HEK293 (cell line): ENCODE measurements at regions not wholly inside any gene's neighbourhood (a gene's known extent, or its start where the extent isn't known, plus 50 kb on each side); places are given as distances from the start of the nearest gene placed in this dataset.

Experiments
- HOXC10 ChIP-seq: sonication (generic); formaldehyde crosslinking; IDR thresholded peaks from 2 replicates; pipeline ENCODE4 v1.8.1; 2023; ENCODE audit warnings: mild to moderate bottlenecking, missing genetic modification reagents
- MZF1 ChIP-seq: fragments of 450-650 bp; formaldehyde crosslinking; IDR thresholded peaks from 2 replicates; pipeline ENCODE4 v1.5.1; 2017; ENCODE audit warnings: missing biosample characterization, missing genetic modification characterization, borderline replicate concordance
- ZBTB7A ChIP-seq: fragments of 450-650 bp; formaldehyde crosslinking; IDR thresholded peaks from 2 replicates; pipeline ENCODE4 v1.5.1; 2016; ENCODE audit warnings: low read depth, missing biosample characterization, missing genetic modification characterization
- ZNF239 ChIP-seq: fragments of 450-650 bp; formaldehyde crosslinking; IDR thresholded peaks from 2 replicates; pipeline ENCODE4 v1.5.1; 2016; ENCODE audit warnings: missing biosample characterization, missing genetic modification characterization
- ZNF274 ChIP-seq, 2 experiments: fragments of 200-500 bp in 1 of 2; fragments of 450-650 bp in 1 of 2; sonication (Bioruptor generic) in 1 of 2; formaldehyde crosslinking in 1 of 2; IDR thresholded peaks; 2 replicates each; pipeline versions ENCODE4 v1.5.1 to v1.6.1; 2014 to 2016; ENCODE audit warnings: borderline replicate concordance in 1 of 2, inconsistent platforms in 1 of 2, low read length in 1 of 2, missing biosample characterization in 1 of 2, missing genetic modification characterization in 1 of 2
- ZNF473 ChIP-seq: fragments of 450-650 bp; formaldehyde crosslinking; IDR thresholded peaks from 2 replicates; pipeline ENCODE4 v1.5.1; 2017; ENCODE audit warnings: missing biosample characterization, missing genetic modification characterization
- ZNF792 ChIP-seq: fragments of 450-650 bp; formaldehyde crosslinking; IDR thresholded peaks from 2 replicates; pipeline ENCODE4 v1.5.1; 2016; ENCODE audit warnings: missing biosample characterization, missing genetic modification characterization
- TF ChIP-seq, protein P1 (sequence below): fragments of 450-650 bp; formaldehyde crosslinking; IDR thresholded peaks from 2 replicates; pipeline ENCODE4 v1.5.1; 2016; ENCODE audit warnings: missing biosample characterization, missing genetic modification characterization
- TF ChIP-seq, protein P2 (sequence below): fragments of 450-650 bp; formaldehyde crosslinking; IDR thresholded peaks from 2 replicates; pipeline ENCODE4 v1.5.1; 2016; ENCODE audit warnings: missing biosample characterization, missing genetic modification characterization
- TF ChIP-seq, protein P3 (sequence below): sonication (generic); formaldehyde crosslinking; IDR thresholded peaks from 2 replicates; pipeline ENCODE4 v1.8.1; 2022; ENCODE audit warnings: mild to moderate bottlenecking, moderate library complexity, missing genetic modification reagents

DNA sequence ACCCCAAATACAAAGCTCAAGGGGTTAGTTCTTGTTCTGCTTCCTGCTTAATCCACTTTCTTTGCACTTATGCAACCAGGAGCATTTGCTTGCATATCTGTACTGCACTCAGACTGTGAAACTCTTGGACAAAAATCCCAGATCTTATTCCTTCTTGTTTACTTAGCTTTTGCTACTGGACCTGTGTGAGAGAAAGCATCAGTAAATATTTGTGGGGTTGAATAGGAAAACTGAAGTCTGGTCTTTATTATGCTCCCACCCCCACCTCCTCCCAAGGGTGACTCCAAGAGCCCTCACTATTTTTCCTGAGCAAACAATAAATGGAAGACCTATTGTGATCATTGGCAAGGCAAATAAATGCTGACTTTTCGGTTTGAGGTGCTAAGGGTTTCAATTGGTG is 57.1 kb upstream of the VSTM2A start:
- no peak for TF ChIP-seq ZNF274 (IDR thresholded peaks at IDR 0.05; ENCODE audit: low read length)
- TF ChIP-seq ZNF274 (tag by site-specific recombination; IDR thresholded peaks at IDR 0.05; ENCODE audit: borderline replicate concordance): no peak
- TF ChIP-seq ZNF473 (tag by site-specific recombination): no peak
- TF ChIP-seq, protein P1, sequence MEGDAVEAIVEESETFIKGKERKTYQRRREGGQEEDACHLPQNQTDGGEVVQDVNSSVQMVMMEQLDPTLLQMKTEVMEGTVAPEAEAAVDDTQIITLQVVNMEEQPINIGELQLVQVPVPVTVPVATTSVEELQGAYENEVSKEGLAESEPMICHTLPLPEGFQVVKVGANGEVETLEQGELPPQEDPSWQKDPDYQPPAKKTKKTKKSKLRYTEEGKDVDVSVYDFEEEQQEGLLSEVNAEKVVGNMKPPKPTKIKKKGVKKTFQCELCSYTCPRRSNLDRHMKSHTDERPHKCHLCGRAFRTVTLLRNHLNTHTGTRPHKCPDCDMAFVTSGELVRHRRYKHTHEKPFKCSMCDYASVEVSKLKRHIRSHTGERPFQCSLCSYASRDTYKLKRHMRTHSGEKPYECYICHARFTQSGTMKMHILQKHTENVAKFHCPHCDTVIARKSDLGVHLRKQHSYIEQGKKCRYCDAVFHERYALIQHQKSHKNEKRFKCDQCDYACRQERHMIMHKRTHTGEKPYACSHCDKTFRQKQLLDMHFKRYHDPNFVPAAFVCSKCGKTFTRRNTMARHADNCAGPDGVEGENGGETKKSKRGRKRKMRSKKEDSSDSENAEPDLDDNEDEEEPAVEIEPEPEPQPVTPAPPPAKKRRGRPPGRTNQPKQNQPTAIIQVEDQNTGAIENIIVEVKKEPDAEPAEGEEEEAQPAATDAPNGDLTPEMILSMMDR (tag by site-specific recombination): no peak
- no peak for TF ChIP-seq ZNF239 (tag by site-specific recombination)
- no peak for TF ChIP-seq ZNF792 (tag by site-specific recombination)
- TF ChIP-seq, protein P2, sequence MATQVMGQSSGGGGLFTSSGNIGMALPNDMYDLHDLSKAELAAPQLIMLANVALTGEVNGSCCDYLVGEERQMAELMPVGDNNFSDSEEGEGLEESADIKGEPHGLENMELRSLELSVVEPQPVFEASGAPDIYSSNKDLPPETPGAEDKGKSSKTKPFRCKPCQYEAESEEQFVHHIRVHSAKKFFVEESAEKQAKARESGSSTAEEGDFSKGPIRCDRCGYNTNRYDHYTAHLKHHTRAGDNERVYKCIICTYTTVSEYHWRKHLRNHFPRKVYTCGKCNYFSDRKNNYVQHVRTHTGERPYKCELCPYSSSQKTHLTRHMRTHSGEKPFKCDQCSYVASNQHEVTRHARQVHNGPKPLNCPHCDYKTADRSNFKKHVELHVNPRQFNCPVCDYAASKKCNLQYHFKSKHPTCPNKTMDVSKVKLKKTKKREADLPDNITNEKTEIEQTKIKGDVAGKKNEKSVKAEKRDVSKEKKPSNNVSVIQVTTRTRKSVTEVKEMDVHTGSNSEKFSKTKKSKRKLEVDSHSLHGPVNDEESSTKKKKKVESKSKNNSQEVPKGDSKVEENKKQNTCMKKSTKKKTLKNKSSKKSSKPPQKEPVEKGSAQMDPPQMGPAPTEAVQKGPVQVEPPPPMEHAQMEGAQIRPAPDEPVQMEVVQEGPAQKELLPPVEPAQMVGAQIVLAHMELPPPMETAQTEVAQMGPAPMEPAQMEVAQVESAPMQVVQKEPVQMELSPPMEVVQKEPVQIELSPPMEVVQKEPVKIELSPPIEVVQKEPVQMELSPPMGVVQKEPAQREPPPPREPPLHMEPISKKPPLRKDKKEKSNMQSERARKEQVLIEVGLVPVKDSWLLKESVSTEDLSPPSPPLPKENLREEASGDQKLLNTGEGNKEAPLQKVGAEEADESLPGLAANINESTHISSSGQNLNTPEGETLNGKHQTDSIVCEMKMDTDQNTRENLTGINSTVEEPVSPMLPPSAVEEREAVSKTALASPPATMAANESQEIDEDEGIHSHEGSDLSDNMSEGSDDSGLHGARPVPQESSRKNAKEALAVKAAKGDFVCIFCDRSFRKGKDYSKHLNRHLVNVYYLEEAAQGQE (tag by site-specific recombination): no peak
- TF ChIP-seq MZF1 (tag by site-specific recombination): no peak
- TF ChIP-seq ZBTB7A (tag by site-specific recombination): no peak
- TF ChIP-seq, protein P3, sequence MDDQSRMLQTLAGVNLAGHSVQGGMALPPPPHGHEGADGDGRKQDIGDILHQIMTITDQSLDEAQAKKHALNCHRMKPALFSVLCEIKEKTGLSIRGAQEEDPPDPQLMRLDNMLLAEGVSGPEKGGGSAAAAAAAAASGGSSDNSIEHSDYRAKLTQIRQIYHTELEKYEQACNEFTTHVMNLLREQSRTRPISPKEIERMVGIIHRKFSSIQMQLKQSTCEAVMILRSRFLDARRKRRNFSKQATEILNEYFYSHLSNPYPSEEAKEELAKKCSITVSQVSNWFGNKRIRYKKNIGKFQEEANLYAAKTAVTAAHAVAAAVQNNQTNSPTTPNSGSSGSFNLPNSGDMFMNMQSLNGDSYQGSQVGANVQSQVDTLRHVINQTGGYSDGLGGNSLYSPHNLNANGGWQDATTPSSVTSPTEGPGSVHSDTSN: no peak
- TF ChIP-seq HOXC10 (CRISPR knock-in tag): no peak
